ENCODE measurements at regions not wholly inside any gene's neighbourhood (a gene's known extent, or its start where the extent isn't known, plus 50 kb on each side); places are given as distances from the start of the nearest gene placed in this dataset.

DNA sequence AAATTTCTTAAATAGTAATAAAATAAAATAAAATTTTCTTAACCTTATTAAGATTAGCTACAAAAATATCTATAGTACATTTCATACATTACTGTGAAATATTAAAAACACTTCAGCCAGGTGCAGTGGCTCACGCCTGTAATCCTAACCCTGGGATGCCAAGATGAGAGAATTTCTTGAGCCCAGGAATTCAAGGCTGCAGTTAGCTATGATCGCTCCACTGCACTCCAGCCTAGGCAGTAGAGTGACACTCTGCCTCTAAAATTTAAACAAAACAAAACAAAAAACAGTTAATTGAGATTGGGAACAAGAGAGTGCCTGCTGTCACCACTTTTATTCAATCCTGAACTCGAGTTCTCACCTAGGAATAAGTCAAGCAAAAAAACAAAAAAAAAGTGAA is 95.0 kb upstream of the CPNE8 start:
- Histone ChIP-seq H3K4me3 (ENCODE audit: insufficient read depth, low read length, poor library complexity, severe bottlenecking) (no peak overlapping the region), H3K9me2 (replicated peaks; ENCODE audit: insufficient read depth, low read length) (no peaks in the 10 kb centered on the region), H3K27me3 (ENCODE audit: low read length) (no peaks in the 10 kb centered on the region), H3K36me3 (ENCODE audit: low read length) (no peaks in the 10 kb centered on the region), H3K9ac (ENCODE audit: low read length) (no peak overlapping the region), H3K9me3 (ENCODE audit: insufficient read depth, low read length) (no peaks in the 10 kb centered on the region), H3K4me2 (ENCODE audit: low read depth, low read length, poor library complexity, severe bottlenecking) (no peak overlapping the region), H3K79me2 (ENCODE audit: insufficient read depth, low read length) (no peaks in the 10 kb centered on the region), H3F3A (ENCODE audit: insufficient read depth) (no peaks in the 10 kb centered on the region), H2AFZ (ENCODE audit: low read depth, low read length, severe bottlenecking) (no peak overlapping the region), H3K27ac (ENCODE audit: low read depth, low read length) (no peak overlapping the region), H4K20me1 (ENCODE audit: low read depth, low read length) (no peaks in the 10 kb centered on the region)
- TF ChIP-seq, protein P1, sequence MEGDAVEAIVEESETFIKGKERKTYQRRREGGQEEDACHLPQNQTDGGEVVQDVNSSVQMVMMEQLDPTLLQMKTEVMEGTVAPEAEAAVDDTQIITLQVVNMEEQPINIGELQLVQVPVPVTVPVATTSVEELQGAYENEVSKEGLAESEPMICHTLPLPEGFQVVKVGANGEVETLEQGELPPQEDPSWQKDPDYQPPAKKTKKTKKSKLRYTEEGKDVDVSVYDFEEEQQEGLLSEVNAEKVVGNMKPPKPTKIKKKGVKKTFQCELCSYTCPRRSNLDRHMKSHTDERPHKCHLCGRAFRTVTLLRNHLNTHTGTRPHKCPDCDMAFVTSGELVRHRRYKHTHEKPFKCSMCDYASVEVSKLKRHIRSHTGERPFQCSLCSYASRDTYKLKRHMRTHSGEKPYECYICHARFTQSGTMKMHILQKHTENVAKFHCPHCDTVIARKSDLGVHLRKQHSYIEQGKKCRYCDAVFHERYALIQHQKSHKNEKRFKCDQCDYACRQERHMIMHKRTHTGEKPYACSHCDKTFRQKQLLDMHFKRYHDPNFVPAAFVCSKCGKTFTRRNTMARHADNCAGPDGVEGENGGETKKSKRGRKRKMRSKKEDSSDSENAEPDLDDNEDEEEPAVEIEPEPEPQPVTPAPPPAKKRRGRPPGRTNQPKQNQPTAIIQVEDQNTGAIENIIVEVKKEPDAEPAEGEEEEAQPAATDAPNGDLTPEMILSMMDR (IDR thresholded peaks at IDR 0.05; ENCODE audit: insufficient read depth, low read length, poor library complexity, severe bottlenecking), result no peak
- TF ChIP-seq EZH2phosphoT487 (conservative IDR thresholded peaks at IDR 0.05; ENCODE audit: low read length), result no peak

DNA sequence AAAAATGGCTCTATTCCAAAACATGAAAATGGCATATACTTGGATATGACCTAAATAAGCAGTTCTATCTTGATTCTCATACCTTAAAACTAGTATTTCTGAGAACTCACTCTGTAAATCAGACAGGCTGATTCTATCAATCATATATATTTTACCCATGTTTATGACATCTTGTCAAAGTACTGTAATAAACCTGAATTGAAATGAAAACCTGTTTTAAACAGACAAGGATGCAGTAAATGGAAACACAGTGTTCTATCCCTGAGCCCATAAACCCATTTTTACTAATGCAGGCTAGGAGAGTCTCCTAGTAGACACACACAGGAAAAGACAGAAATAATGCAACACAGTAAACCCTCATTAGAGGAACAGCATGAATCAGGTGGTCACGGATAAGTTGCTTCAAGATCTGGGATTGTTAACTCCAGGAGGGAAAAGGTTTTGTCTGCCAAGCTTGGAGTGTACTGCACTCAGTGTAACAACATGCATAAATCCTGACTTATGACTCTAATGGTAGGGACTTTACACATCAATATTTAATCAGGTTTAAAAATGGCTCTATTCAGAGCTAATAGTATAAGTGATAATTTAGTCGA is 93.6 kb upstream of the CPNE8 start:
- Histone ChIP-seq H3K36me3 (ENCODE audit: low read length) (no peaks in the 10 kb centered on the region), H3K9me2 (replicated peaks; ENCODE audit: insufficient read depth, low read length) (no peaks in the 10 kb centered on the region), H3K4me2 (ENCODE audit: low read depth, low read length, poor library complexity, severe bottlenecking) (no peak overlapping the region), H3K9ac (ENCODE audit: low read length) (no peak overlapping the region), H3F3A (ENCODE audit: insufficient read depth) (no peaks in the 10 kb centered on the region), H3K27me3 (ENCODE audit: low read length) (no peaks in the 10 kb centered on the region), H3K4me3 (ENCODE audit: insufficient read depth, low read length, poor library complexity, severe bottlenecking) (no peak overlapping the region), H3K9me3 (ENCODE audit: insufficient read depth, low read length) (no peaks in the 10 kb centered on the region), H4K20me1 (ENCODE audit: low read depth, low read length) (no peaks in the 10 kb centered on the region), H3K79me2 (ENCODE audit: insufficient read depth, low read length) (no peaks in the 10 kb centered on the region), H3K27ac (ENCODE audit: low read depth, low read length) (no peak overlapping the region), H2AFZ (ENCODE audit: low read depth, low read length, severe bottlenecking) (no peak overlapping the region)
- TF ChIP-seq, protein P1 (IDR thresholded peaks at IDR 0.05; ENCODE audit: insufficient read depth, low read length, poor library complexity, severe bottlenecking), result no peak
- no peak for TF ChIP-seq EZH2phosphoT487 (conservative IDR thresholded peaks at IDR 0.05; ENCODE audit: low read length)

DNA sequence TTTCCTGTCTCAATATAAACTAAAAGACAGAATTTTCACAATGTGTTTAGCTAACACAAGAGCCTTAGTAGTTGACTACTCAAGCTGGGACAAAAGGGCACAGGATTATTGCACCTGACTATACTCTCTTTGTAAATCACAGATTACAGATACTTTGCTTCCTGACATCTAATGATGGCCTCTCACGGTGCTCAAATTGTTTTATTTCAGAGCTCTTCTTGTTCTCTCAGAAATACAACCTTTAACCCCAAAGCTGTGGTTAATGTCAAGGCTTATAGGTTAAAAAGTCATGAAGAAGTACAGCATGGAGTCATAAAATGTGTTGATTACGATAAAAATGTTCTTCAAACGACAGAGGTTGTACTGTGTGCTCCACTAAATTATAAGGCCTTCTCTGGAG is 89.9 kb upstream of the CPNE8 start:
- Histone ChIP-seq H3K4me3 (ENCODE audit: insufficient read depth, low read length, poor library complexity, severe bottlenecking) (no peak overlapping the region), H3K27me3 (ENCODE audit: low read length) (no peaks in the 10 kb centered on the region), H3K4me2 (ENCODE audit: low read depth, low read length, poor library complexity, severe bottlenecking) (no peak overlapping the region), H3K9ac (ENCODE audit: low read length) (no peak overlapping the region), H3K79me2 (ENCODE audit: insufficient read depth, low read length) (no peaks in the 10 kb centered on the region), H2AFZ (ENCODE audit: low read depth, low read length, severe bottlenecking) (no peak overlapping the region), H3K36me3 (ENCODE audit: low read length) (no peaks in the 10 kb centered on the region), H3K27ac (ENCODE audit: low read depth, low read length) (no peak overlapping the region), H3K9me2 (replicated peaks; ENCODE audit: insufficient read depth, low read length) (no peaks in the 10 kb centered on the region), H3F3A (ENCODE audit: insufficient read depth) (no peaks in the 10 kb centered on the region), H3K9me3 (ENCODE audit: insufficient read depth, low read length) (no peaks in the 10 kb centered on the region), H4K20me1 (ENCODE audit: low read depth, low read length) (no peaks in the 10 kb centered on the region)
- TF ChIP-seq, protein P1 (IDR thresholded peaks at IDR 0.05; ENCODE audit: insufficient read depth, low read length, poor library complexity, severe bottlenecking), result no peak
- TF ChIP-seq EZH2phosphoT487 (conservative IDR thresholded peaks at IDR 0.05; ENCODE audit: low read length), result no peak

Data from SU-DHL-6 (cell line).